ENCODE measurements at regions not wholly inside any gene's neighbourhood (a gene's known extent, or its start where the extent isn't known, plus 50 kb on each side); places are given as distances from the start of the nearest gene placed in this dataset.
A peak's percentile ranks its signal among the peaks of the same experiment; 100 is the strongest.

GRCh38 chr1:200262326-200262965 is 147.4 kb downstream of the ZNF281 start:
- no peaks in the 10 kb centered on the region for H3K4me1 ChIP-seq (ENCODE audit: control insufficient read depth, insufficient read depth, low read depth, low read length)
- no peak overlapping the region for H4K8ac ChIP-seq (ENCODE audit: low read length)
- no peak overlapping the region for H2AK5ac ChIP-seq (ENCODE audit: low read length, severe bottlenecking)

DNA sequence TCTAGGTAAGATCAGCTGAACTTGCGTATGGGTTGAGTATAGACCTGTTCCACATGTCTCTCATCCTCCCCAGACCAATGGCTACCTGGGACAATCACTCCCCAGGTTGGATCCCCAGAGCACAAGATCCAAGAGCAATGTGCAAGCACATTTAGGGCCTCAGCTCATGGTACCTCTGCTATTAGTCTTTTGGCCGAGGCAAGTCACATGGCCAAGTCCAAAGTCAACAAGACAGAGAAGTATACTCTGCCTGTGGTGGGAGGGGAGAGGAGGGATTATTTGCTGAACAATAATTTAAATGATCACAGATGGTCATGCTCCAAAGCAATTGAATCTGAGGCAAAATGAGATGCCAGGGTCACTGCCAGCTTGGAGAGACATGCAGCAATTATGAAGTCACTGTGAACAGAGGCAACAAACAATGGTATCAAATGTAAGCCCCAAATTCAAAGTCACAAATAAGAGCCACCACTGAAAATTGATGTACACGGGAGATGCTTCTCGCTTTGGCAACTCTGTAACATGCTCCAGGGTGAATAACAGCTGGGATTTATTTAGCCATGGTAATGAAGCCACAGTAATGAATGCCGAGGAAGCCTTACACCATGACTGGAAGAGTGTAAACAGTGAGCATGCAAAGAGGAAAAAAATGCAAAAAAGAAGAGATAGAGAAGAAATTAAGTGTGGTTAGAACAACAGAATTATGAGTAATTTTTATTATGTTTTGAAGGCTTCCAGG is 149.1 kb downstream of the ZNF281 start:
- H3K79me1 ChIP-seq (replicated peaks; ENCODE audit: low read length, poor library complexity, severe bottlenecking) = no peaks in the 10 kb centered on the region
- H3K4ac ChIP-seq (ENCODE audit: low read depth in 1 of 2, low read length in 2 of 2) = no peak overlapping the region
- H4K8ac ChIP-seq (ENCODE audit: low read length) = no peak overlapping the region
- H3K4me3 ChIP-seq (ENCODE audit: insufficient read depth in 1 of 2, low read depth in 1 of 2, low read length in 2 of 2) = no peak overlapping the region
- no peak overlapping the region for H2AK5ac ChIP-seq (ENCODE audit: low read length, severe bottlenecking)
- no peak for DNase-seq
- no peak overlapping the region for H2BK15ac ChIP-seq (ENCODE audit: low read depth, poor library complexity, severe bottlenecking)
- no peak overlapping the region for H3K27ac ChIP-seq (ENCODE audit: low read length, poor library complexity, severe bottlenecking)
- no peak overlapping the region for H3K14ac ChIP-seq (ENCODE audit: low read length in 2 of 2)
- no peaks in the 10 kb centered on the region for H3K9me3 ChIP-seq (ENCODE audit: control insufficient read depth, low read length)
- no peak overlapping the region for H4K91ac ChIP-seq (ENCODE audit: low read length)
- H3K4me2 ChIP-seq (ENCODE audit: low read length, poor library complexity, severe bottlenecking) = no peak overlapping the region
- no peak overlapping the region for H2BK5ac ChIP-seq (ENCODE audit: low read depth, low read length, poor library complexity, severe bottlenecking)
- H3K18ac ChIP-seq (ENCODE audit: low read depth in 1 of 2, low read length in 2 of 2) = no peak overlapping the region
- H2AFZ ChIP-seq (ENCODE audit: low read depth, low read length) = no peak overlapping the region
- H2BK12ac ChIP-seq (ENCODE audit: low read length in 2 of 2) = no peak overlapping the region
- no peaks in the 10 kb centered on the region for H3K36me3 ChIP-seq (ENCODE audit: control insufficient read depth in 1 of 2, insufficient read depth in 2 of 2, low read depth in 1 of 2, low read length in 2 of 2)
- H3K9ac ChIP-seq (ENCODE audit: low read length) = no peak overlapping the region
- no peak overlapping the region for H2BK120ac ChIP-seq (ENCODE audit: low read depth, low read length)
- H3K4me1 ChIP-seq (ENCODE audit: control insufficient read depth, insufficient read depth, low read depth, low read length) = no peaks in the 10 kb centered on the region
- H3K27me3 ChIP-seq (ENCODE audit: control insufficient read depth in 1 of 2, insufficient read depth in 1 of 2, low read length in 2 of 2) = no peaks in the 10 kb centered on the region
- peak overlapping the region in 1 of 2 experiments; percentile 20 for H3K23ac ChIP-seq (ENCODE audit: low read length in 2 of 2)
- WGBS = 96% methylated on average over 5 of the region's 5 CpGs

More at GRCh38 chr1:200262326-200262965, 147.4 kb downstream of the ZNF281 start:
- H2BK120ac ChIP-seq (ENCODE audit: low read depth, low read length) = no peak overlapping the region
- H3K23ac ChIP-seq (ENCODE audit: low read length in 2 of 2) = no peak overlapping the region
- H3K9ac ChIP-seq (ENCODE audit: low read length) = no peak overlapping the region
- H3K27me3 ChIP-seq (ENCODE audit: control insufficient read depth in 1 of 2, insufficient read depth in 1 of 2, low read length in 2 of 2) = no peaks in the 10 kb centered on the region
- no peak overlapping the region for H2AFZ ChIP-seq (ENCODE audit: low read depth, low read length)
- H3K14ac ChIP-seq (ENCODE audit: low read length in 2 of 2) = no peak overlapping the region
- H3K4me2 ChIP-seq (ENCODE audit: low read length, poor library complexity, severe bottlenecking) = no peak overlapping the region
- no peak overlapping the region for H3K4me3 ChIP-seq (ENCODE audit: insufficient read depth in 1 of 2, low read depth in 1 of 2, low read length in 2 of 2)
- H2BK5ac ChIP-seq (ENCODE audit: low read depth, low read length, poor library complexity, severe bottlenecking) = no peak overlapping the region
- H2BK15ac ChIP-seq (ENCODE audit: low read depth, poor library complexity, severe bottlenecking) = no peak overlapping the region
- no peaks in the 10 kb centered on the region for H3K9me3 ChIP-seq (ENCODE audit: control insufficient read depth, low read length)
- H3K36me3 ChIP-seq (ENCODE audit: control insufficient read depth in 1 of 2, insufficient read depth in 2 of 2, low read depth in 1 of 2, low read length in 2 of 2) = no peaks in the 10 kb centered on the region
- no peak overlapping the region for H4K91ac ChIP-seq (ENCODE audit: low read length)
- no peaks in the 10 kb centered on the region for H3K79me1 ChIP-seq (replicated peaks; ENCODE audit: low read length, poor library complexity, severe bottlenecking)
- H3K4ac ChIP-seq (ENCODE audit: low read depth in 1 of 2, low read length in 2 of 2) = no peak overlapping the region
- 96% methylated on average over 3 of the region's 7 CpGs for WGBS
- no peak overlapping the region for H3K18ac ChIP-seq (ENCODE audit: low read depth in 1 of 2, low read length in 2 of 2)
- H3K27ac ChIP-seq (ENCODE audit: low read length, poor library complexity, severe bottlenecking) = no peak overlapping the region
- H2BK12ac ChIP-seq (ENCODE audit: low read length in 2 of 2) = no peak overlapping the region
- no peak for DNase-seq

- no peak overlapping the region for H3K4me2 ChIP-seq (ENCODE audit: low read length, poor library complexity, severe bottlenecking)
- no peak overlapping the region for H2BK120ac ChIP-seq (ENCODE audit: low read depth, low read length)
- no peak overlapping the region for H4K8ac ChIP-seq (ENCODE audit: low read length)
- no peak overlapping the region for H2AK5ac ChIP-seq (ENCODE audit: low read length, severe bottlenecking)
- no peak overlapping the region for H2AFZ ChIP-seq (ENCODE audit: low read depth, low read length)
- H3K9me3 ChIP-seq (ENCODE audit: control insufficient read depth, low read length) = no peaks in the 10 kb centered on the region
- H4K91ac ChIP-seq (ENCODE audit: low read length) = no peak overlapping the region
- no peak overlapping the region for H3K18ac ChIP-seq (ENCODE audit: low read depth in 1 of 2, low read length in 2 of 2)
- H3K9ac ChIP-seq (ENCODE audit: low read length) = no peak overlapping the region
- DNase-seq = peak; percentile 31
- H3K36me3 ChIP-seq (ENCODE audit: control insufficient read depth in 1 of 2, insufficient read depth in 2 of 2, low read depth in 1 of 2, low read length in 2 of 2) = no peaks in the 10 kb centered on the region
- 95% methylated on average over 7 of the region's 10 CpGs for WGBS
- no peak overlapping the region for H2BK5ac ChIP-seq (ENCODE audit: low read depth, low read length, poor library complexity, severe bottlenecking)
- no peak overlapping the region for H3K4me3 ChIP-seq (ENCODE audit: insufficient read depth in 1 of 2, low read depth in 1 of 2, low read length in 2 of 2)
- no peak overlapping the region for H3K14ac ChIP-seq (ENCODE audit: low read length in 2 of 2)
- H3K27ac ChIP-seq (ENCODE audit: low read length, poor library complexity, severe bottlenecking) = no peak overlapping the region
- no peak overlapping the region for H3K4ac ChIP-seq (ENCODE audit: low read depth in 1 of 2, low read length in 2 of 2)
- no peak overlapping the region for H3K23ac ChIP-seq (ENCODE audit: low read length in 2 of 2)
- H3K4me1 ChIP-seq (ENCODE audit: control insufficient read depth, insufficient read depth, low read depth, low read length) = no peaks in the 10 kb centered on the region
- no peak overlapping the region for H2BK15ac ChIP-seq (ENCODE audit: low read depth, poor library complexity, severe bottlenecking)
- no peak overlapping the region for H2BK12ac ChIP-seq (ENCODE audit: low read length in 2 of 2)
- no peaks in the 10 kb centered on the region for H3K27me3 ChIP-seq (ENCODE audit: control insufficient read depth in 1 of 2, insufficient read depth in 1 of 2, low read length in 2 of 2)
- H3K79me1 ChIP-seq (replicated peaks; ENCODE audit: low read length, poor library complexity, severe bottlenecking) = no peaks in the 10 kb centered on the region
These were observed 151.1 kb downstream of the ZNF281 start for GRCh38 chr1:200258447-200259375.

DNA sequence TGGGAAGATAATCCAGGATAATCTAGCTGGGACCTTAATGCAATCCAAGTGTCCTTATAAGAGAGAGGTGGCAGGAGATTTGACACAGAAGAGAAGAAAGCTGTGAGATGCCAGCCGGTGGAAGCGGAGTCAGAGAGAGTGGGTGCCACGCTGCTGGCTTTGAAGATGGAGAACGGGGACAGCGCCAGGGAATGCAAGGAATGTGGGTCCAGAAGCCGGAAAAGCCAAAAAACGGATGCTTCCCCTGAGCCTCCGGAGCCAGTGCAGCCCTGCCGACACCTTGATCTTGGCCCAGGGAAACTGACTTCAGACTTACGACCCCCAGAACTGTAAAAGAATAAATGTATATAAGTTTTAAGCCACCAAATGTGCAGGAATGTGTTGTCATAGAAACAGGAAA is 152.6 kb downstream of the ZNF281 start:
- no peak overlapping the region for H3K4me2 ChIP-seq (ENCODE audit: low read length, poor library complexity, severe bottlenecking)
- H2BK12ac ChIP-seq (ENCODE audit: low read length in 2 of 2) = no peak overlapping the region
- 91% methylated on average over 9 of the region's 10 CpGs for WGBS
- H3K23ac ChIP-seq (ENCODE audit: low read length in 2 of 2) = no peak overlapping the region
- H3K9ac ChIP-seq (ENCODE audit: low read length) = no peak overlapping the region
- H3K18ac ChIP-seq (ENCODE audit: low read depth in 1 of 2, low read length in 2 of 2) = no peak overlapping the region
- no peaks in the 10 kb centered on the region for H3K36me3 ChIP-seq (ENCODE audit: control insufficient read depth in 1 of 2, insufficient read depth in 2 of 2, low read depth in 1 of 2, low read length in 2 of 2)
- H3K4me1 ChIP-seq (ENCODE audit: control insufficient read depth, insufficient read depth, low read depth, low read length) = no peaks in the 10 kb centered on the region
- H4K8ac ChIP-seq (ENCODE audit: low read length) = no peak overlapping the region
- H3K4ac ChIP-seq (ENCODE audit: low read depth in 1 of 2, low read length in 2 of 2) = no peak overlapping the region
- no peak overlapping the region for H2BK120ac ChIP-seq (ENCODE audit: low read depth, low read length)
- no peaks in the 10 kb centered on the region for H3K79me1 ChIP-seq (replicated peaks; ENCODE audit: low read length, poor library complexity, severe bottlenecking)
- no peak overlapping the region for H3K14ac ChIP-seq (ENCODE audit: low read length in 2 of 2)
- no peak overlapping the region for H2BK15ac ChIP-seq (ENCODE audit: low read depth, poor library complexity, severe bottlenecking)
- H3K4me3 ChIP-seq (ENCODE audit: insufficient read depth in 1 of 2, low read depth in 1 of 2, low read length in 2 of 2) = no peak overlapping the region
- no peak overlapping the region for H2AK5ac ChIP-seq (ENCODE audit: low read length, severe bottlenecking)
- H3K9me3 ChIP-seq (ENCODE audit: control insufficient read depth, low read length) = no peaks in the 10 kb centered on the region
- no peak overlapping the region for H2AFZ ChIP-seq (ENCODE audit: low read depth, low read length)
- H2BK5ac ChIP-seq (ENCODE audit: low read depth, low read length, poor library complexity, severe bottlenecking) = no peak overlapping the region
- no peak overlapping the region for H3K27ac ChIP-seq (ENCODE audit: low read length, poor library complexity, severe bottlenecking)
- no peak overlapping the region for H4K91ac ChIP-seq (ENCODE audit: low read length)
- no peak for DNase-seq
- no peaks in the 10 kb centered on the region for H3K27me3 ChIP-seq (ENCODE audit: control insufficient read depth in 1 of 2, insufficient read depth in 1 of 2, low read length in 2 of 2)

Data from mesenchymal stem cell (in vitro differentiated cells and primary cell).